H7 (cell line): ENCODE measurements at regions not wholly inside any gene's neighbourhood (a gene's known extent, or its start where the extent isn't known, plus 50 kb on each side); places are given as distances from the start of the nearest gene placed in this dataset.
A peak's percentile ranks its signal among the peaks of the same experiment; 100 is the strongest.
"Not testable (repeated sequence)": the region's sequence is repeated elsewhere in the genome, so short reads cannot be mapped to it uniquely, and the experiment has no call there.

Source experiments
- DNase-seq: peaks from one replicate; pipeline ENCODE4 v3.0.0; 2012
- H3K27me3 ChIP-seq: 2 replicates; pipeline ENCODE4 v1.6.0; 2011; ENCODE audit warnings: mild to moderate bottlenecking, low read length; ENCODE audit not compliant: control insufficient read depth, insufficient read depth
- H3K36me3 ChIP-seq: replicated peaks from 2 replicates; pipeline ENCODE4 v1.5.1; 2011; ENCODE audit warnings: low read length; ENCODE audit not compliant: control insufficient read depth, insufficient read depth
- H3K4me3 ChIP-seq: 2 replicates; pipeline ENCODE4 v1.5.1; 2011; ENCODE audit warnings: low read depth, mild to moderate bottlenecking, control low read depth, low read length, moderate library complexity; ENCODE audit not compliant: insufficient read depth

- not testable (repeated sequence) for DNase-seq
These were observed 827.6 kb downstream of the PLOD2 start for GRCh38 chr3:145333427-145333826.

GRCh38 chr3:145333931-145334330, 827.1 kb downstream of the PLOD2 start:
- Histone ChIP-seq H3K27me3 (no peaks in the 10 kb centered on the region), H3K36me3 (no peaks in the 10 kb centered on the region), H3K4me3 (peak overlapping the region; percentile 4; the same call in 1 of the 2 replicates)
- DNase-seq, result no peak

More at GRCh38 chr3:145333427-145333826, 827.6 kb downstream of the PLOD2 start:
- H3K4me3 ChIP-seq, result peak overlapping the region; percentile 21; the same call in 1 of the 2 replicates
- H3K27me3 ChIP-seq, H3K36me3 ChIP-seq: not testable (repeated sequence)

- H3K4me3 ChIP-seq, result no peak overlapping the region
- no peaks in the 10 kb centered on the region for H3K36me3 ChIP-seq
- no peaks in the 10 kb centered on the region for H3K27me3 ChIP-seq
- no peak for DNase-seq
These were observed 805.8 kb downstream of the PLOD2 start for GRCh38 chr3:145355206-145355605.

GRCh38 chr3:145357453-145357852, 803.5 kb downstream of the PLOD2 start:
- H3K27me3 ChIP-seq, result no peaks in the 10 kb centered on the region
- DNase-seq, result no peak
- no peak overlapping the region for H3K4me3 ChIP-seq
- no peaks in the 10 kb centered on the region for H3K36me3 ChIP-seq

- Histone ChIP-seq H3K27me3 (no peaks in the 10 kb centered on the region), H3K4me3 (no peak overlapping the region), H3K36me3 (no peaks in the 10 kb centered on the region)
- no peak for DNase-seq
These were observed 801.9 kb downstream of the PLOD2 start for GRCh38 chr3:145359040-145359439.

- DNase-seq, result no peak
- Histone ChIP-seq H3K4me3 (no peak overlapping the region), H3K27me3 (no peaks in the 10 kb centered on the region), H3K36me3 (no peaks in the 10 kb centered on the region)
These were observed 792.2 kb downstream of the PLOD2 start for GRCh38 chr3:145368748-145369147.

- DNase-seq, result no peak
- Histone ChIP-seq H3K4me3 (no peak overlapping the region), H3K27me3 (no peaks in the 10 kb centered on the region), H3K36me3 (no peaks in the 10 kb centered on the region)
These were observed 790.1 kb downstream of the PLOD2 start for GRCh38 chr3:145370870-145371269.

GRCh38 chr3:145377301-145377700, 783.7 kb downstream of the PLOD2 start:
- Histone ChIP-seq H3K36me3 (no peaks in the 10 kb centered on the region), H3K27me3 (no peaks in the 10 kb centered on the region), H3K4me3 (no peak overlapping the region)
- DNase-seq, result no peak

GRCh38 chr3:145383416-145383815, 777.6 kb downstream of the PLOD2 start:
- Histone ChIP-seq H3K4me3 (no peak overlapping the region), H3K27me3 (no peaks in the 10 kb centered on the region), H3K36me3 (no peaks in the 10 kb centered on the region)
- no peak for DNase-seq

- Histone ChIP-seq H3K27me3 (no peaks in the 10 kb centered on the region), H3K36me3 (no peaks in the 10 kb centered on the region), H3K4me3 (no peak overlapping the region)
- DNase-seq, result no peak
These were observed 776.7 kb downstream of the PLOD2 start for GRCh38 chr3:145384307-145384706.

GRCh38 chr3:145387211-145387610, 773.8 kb downstream of the PLOD2 start:
- Histone ChIP-seq H3K27me3 (no peaks in the 10 kb centered on the region), H3K36me3 (no peaks in the 10 kb centered on the region), H3K4me3 (no peak overlapping the region)
- DNase-seq, result no peak

- Histone ChIP-seq H3K27me3 (no peaks in the 10 kb centered on the region), H3K4me3 (no peak overlapping the region), H3K36me3 (no peaks in the 10 kb centered on the region)
- DNase-seq, result no peak
These were observed 765.6 kb downstream of the PLOD2 start for GRCh38 chr3:145395421-145395820.

- no peak for DNase-seq
- Histone ChIP-seq H3K36me3 (no peaks in the 10 kb centered on the region), H3K27me3 (no peaks in the 10 kb centered on the region), H3K4me3 (no peak overlapping the region)
These were observed 749.4 kb downstream of the PLOD2 start for GRCh38 chr3:145411605-145412004.

- DNase-seq, result no peak
- H3K36me3 ChIP-seq, result no peaks in the 10 kb centered on the region
- H3K4me3 ChIP-seq, result no peak overlapping the region
- no peaks in the 10 kb centered on the region for H3K27me3 ChIP-seq
These were observed 743.3 kb downstream of the PLOD2 start for GRCh38 chr3:145417678-145418077.

- no peaks in the 10 kb centered on the region for H3K36me3 ChIP-seq
- H3K4me3 ChIP-seq, result no peak overlapping the region
- DNase-seq, result no peak
- H3K27me3 ChIP-seq, result no peaks in the 10 kb centered on the region
These were observed 738.4 kb downstream of the PLOD2 start for GRCh38 chr3:145422556-145422955.

- DNase-seq, result no peak
- no peaks in the 10 kb centered on the region for H3K36me3 ChIP-seq
- H3K4me3 ChIP-seq, result no peak overlapping the region
- H3K27me3 ChIP-seq, result no peaks in the 10 kb centered on the region
These were observed 733.6 kb downstream of the PLOD2 start for GRCh38 chr3:145427355-145427754.
